Amygdala (tissue), 56 donors: ENCODE measurements at regions not wholly inside any gene's neighbourhood (a gene's known extent, or its start where the extent isn't known, plus 50 kb on each side); places are given as distances from the start of the nearest gene placed in this dataset.

Experiments used
- DNase-seq, 56 donors: peaks; one replicate each; lab custom pipeline; 2025; lab: John Stamatoyannopoulos, UW

DNA sequence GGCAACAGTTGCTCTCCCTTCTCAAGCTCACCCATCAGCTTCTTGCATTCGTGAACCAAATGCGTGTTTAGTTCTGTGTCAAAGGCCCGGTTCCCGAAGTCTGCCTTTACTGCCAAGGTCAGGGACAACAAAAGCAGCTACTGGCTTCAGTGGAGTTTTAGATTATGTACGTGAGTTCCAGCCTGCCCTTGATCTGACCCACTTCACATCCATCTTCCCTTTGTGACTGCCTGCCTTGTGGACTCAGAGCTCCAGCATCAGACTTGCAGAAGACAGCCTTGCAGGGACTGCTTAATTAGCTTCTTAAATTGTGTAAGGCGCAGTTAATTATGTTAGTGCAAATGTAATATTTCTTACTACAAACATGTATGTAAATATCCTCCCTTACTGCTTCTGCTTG is 774.7 kb upstream of the EDIL3 start:
- DNase-seq = no peak

DNA sequence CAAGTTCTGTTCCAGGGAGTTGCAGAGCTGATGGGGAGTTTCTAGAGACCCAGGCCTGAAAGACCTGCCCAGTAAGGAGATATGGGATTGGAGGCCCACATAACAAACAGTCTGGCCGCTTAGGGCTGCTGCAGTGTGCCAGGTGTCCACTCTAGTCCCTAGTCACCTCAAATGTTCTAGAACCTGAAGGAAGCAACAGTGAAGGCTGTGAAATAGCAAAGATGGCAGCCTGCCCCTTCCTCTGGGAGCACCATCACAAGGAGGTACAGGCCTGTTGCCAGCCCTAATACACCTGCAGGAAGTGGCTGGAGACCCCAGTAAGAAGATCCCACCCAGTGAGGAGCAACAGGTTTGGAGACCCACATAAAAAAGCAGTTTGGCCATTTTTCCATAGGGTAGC is 783.8 kb upstream of the EDIL3 start:
- DNase-seq = no peak

DNA sequence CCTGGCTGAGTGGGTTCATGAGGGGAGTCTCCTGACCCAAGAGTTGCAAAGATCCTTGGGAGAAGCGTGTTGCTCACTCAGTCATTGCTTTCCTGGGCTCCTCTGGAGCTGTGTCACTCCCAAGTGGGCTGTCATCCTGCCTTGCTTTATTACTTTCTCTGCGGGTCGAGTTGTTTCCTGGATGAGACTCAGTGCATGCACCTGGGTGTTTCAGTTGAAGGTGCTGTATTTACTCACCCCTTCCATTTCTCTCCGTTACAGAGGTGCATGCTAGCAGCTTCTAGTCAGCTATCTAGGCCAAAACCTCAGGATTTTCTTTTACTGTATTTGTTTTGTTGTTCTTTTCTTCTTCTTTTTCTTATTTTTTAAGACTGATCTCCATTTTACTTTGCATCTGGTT is 785.5 kb upstream of the EDIL3 start:
- no peak for DNase-seq

DNA sequence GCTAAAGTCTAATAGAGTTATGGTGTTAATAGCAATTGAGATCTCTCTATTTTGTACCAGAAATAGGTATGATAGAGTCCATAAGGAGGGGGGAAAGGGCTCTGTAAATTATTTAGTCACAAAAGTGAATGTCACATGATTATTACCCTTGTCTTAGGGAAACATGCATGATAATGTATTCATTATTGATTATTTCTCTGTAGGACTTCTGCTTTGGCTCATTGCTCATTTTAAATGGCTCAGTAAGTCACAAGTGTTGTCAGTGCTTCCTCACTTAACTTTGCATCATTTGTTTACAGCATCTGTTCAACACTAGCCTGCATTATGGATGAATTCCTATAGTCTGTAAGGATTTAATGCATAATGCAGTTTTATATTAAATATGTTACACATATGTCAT is 788.8 kb upstream of the EDIL3 start:
- DNase-seq = no peak

DNA sequence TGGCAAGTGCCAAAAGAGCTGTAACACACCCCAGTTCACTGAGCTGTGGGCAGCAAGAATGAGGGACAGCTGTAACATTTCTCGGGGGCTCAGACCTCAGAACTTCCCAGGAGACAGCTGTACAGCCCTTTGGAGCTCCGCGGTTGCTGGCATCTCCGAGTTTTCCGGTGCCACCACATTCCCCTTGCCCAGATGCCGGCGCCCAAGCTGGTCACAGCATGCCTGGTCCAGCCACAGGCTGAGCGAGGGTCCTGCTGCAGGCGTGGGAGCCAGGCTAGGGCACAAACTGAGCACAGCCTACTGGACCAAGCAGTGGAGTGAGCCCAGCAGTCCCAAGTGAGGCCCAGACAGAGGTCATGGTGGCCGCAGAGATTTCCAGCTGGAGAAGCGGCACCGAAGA is 797.7 kb upstream of the EDIL3 start:
- DNase-seq = no peak

DNA sequence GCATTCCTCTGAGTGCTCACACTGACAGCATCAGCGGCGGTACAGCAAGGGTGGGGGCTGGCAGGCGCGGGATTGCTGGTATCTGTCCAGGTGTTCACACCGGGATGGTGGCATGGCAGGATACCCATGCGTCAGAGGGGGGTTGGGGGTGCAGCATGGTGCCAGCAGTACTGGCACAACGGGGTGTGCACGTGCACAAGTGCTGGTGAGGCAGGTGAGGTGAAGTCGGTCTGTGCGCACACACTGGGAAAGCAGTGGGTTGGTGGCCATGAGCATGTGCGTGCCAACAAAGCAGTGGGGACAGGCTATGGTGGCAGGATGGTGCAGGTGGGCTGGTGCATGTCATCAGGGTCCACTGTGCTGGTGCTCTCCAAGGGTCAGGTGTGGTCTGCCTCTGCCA is 819.6 kb upstream of the EDIL3 start:
- no peak for DNase-seq

DNA sequence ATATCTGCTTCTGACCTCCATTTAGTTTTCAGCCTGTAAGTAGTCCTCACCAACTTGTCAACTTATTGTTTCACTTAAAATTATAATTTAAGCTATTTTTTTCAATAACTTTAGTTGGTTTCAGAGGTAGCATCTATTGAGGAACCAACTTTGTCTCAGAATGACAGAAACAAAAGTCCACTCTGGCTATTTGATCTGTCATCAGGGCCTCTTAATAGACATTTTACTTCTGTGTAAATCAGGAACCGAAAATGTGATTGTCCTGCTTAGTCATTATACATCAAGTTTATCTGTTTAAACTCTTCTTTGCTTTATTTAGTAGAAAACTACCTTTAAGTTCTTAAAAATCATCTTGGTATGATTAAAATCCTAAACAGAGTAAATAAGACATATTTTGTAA is 820.8 kb upstream of the EDIL3 start:
- DNase-seq = no peak

DNA sequence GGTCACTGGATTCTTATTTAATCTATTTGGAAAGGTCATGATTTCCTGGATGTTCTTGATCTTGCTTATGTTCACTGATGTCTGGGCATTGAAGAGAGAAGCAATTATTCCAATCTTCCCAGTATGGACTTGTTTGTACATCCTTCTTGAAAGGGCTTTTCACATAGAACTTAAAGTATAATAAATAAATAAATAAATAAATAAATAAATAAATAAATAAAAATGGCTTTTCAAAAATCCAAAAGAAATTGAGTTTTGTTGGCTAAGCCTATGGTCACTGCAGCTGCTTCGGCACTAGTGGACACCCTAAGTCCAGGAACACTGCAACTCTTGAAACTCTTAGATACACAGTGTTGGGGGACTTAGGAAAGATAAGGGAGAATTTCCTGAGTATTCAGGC is 840.7 kb upstream of the EDIL3 start:
- no peak for DNase-seq

DNA sequence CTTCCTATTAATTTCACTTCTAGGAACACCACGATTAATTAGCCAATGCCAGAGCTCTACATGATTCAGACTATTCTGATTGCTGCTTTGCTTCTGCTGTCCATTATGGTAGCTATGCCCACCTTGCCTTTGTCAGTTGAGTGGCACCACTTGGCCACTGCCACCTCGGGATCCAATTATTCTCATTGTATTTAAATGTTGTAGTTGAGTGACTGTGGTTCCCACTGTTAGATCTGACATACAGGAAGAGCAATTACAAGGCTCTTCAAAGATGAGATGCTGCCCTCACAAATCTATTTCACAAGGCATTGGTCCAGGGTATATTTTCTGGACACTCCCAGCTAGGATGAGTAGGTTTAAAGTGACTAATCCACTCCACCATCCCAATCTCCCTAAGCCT is 864.5 kb upstream of the EDIL3 start:
- no peak for DNase-seq

DNA sequence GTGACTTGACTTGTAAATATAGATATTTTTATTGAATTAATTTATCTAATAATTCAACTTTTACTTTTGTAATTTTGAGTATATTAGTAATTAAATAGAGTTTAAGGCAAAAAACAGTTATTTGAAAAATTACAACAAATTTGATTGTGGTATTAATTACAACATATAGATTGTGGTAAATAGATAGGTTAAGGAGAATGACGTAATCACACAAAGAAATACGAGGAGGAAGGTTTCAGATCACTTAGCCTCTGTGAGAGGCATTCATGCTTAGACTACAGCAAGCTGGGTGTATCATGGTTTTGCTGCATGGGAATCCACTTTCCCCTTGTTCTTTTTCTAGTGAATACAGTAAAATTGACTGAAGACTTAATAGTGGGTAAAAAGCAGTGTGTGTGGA is 878.4 kb upstream of the EDIL3 start:
- no peak for DNase-seq

DNA sequence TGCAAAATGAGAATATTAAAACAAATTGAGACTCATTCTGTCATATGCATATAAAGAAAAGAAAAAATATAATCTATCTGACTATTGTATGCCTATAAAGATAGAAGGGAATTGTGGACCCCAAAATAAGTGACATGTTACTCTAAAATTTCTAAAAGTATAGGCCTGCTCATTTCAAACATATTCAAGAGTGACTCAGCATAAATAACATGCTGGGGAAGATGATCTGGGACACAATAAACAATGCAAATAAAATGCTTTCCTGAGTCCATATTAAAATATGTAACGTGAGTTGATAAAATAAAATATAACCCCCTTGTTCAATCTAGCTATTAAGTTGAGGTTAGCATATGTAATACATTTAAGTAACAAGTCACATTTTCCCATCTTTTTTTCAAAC is 882.0 kb upstream of the EDIL3 start:
- DNase-seq = no peak

DNA sequence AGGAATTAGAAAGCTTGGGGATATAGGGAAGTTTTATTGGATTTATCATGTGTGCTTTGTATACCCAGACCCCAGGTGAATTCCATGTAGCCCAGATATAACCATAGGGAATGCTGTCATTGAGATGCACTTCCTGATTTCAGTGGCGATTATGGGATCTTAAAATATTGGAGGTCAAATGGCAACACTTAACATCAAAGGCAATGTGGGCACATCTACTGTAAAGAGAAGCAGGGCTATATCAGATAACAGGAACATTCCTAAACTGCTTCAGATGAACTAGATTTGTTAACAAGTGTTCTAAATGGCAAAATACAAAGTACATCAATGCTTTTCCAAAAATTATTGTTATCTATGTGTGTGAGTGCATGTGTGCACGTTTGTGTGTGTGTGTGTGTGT is 883.5 kb upstream of the EDIL3 start:
- no peak for DNase-seq

DNA sequence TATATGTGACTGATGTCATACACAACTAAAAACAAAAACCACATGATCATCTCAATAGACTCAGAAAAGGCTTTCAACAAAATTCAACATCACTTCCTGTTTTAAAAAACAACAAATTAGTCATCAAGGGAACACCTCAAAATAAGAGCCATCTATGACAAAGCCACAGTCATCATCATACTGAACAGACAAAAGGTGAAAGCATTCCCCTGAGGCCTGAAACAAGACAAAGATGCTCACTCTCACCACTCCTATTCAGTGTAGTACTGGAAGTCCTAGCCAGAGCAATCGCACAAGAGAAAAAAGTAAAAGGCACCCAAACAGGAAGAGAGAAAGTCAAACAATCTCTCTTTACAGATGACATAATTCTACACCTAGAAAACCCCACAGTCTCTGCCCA is 893.5 kb upstream of the EDIL3 start:
- no peak for DNase-seq

DNA sequence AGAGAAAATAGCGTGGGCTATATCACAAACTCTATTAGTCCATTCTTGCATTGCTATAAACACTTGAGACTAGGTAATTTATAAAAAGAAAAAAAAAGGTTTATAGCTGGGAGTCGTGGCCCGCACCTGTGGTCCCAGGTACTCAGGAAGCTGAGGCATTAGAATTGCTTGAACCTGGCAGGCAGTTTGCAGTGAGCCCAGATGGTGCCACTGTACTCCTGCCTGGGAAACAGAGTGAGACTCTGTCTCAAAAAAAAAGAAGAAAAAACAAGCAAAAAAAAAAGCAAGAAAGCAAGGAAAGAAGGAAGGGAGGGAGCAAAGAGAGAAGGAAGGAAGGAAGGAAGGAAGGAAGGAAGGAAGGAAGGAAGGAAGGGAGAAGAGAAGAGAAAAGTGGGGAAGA is 904.2 kb upstream of the EDIL3 start:
- DNase-seq = no peak

DNA sequence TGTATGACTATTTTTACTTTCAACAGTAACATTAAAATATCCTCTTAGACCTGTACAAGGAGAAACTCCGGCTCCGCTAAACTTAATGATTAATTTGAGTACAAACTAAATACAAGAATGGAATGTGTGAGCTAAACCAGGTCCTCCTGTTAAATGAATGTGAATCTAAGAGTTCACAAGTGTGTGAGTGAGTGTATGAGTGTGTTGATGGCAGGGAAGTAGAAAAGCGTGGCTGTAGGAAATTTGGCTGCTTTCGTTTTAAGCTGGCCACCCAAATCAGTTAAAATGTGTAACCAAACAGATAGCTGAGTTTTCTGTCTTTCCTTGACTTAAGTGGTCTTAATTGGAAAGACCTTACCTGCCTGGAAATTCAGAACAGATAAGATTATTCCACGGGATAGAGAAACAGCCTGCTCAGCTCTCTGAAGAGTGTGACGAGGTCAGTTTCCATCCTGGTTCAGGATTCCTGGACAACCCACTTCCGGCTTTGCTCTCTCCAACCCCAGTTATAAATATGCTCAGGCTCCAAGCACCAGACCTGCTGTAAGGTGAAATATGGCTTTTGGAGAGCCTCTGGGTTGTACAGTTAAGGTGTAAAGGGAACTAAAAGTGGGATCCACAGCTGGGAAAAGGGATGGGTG is 908.6 kb upstream of the EDIL3 start:
- DNase-seq = no peak

DNA sequence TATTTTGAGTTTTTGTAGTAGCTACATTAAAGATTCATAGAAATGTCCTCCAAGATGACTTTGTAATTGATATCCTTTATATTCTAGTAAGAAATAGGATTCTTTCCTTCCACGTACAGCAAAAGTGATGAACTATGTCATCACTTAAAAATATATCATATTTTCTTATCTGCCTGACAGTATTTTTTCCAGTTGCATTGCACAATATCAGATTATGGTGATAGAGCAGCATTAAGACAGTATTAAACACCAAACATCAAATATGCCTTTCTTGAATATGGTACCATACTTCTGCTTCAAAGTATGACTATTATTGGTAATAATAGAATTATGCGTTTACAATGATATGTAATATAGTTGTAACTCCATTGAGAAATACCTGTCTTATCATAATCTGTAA is 919.8 kb upstream of the EDIL3 start:
- no peak for DNase-seq

DNA sequence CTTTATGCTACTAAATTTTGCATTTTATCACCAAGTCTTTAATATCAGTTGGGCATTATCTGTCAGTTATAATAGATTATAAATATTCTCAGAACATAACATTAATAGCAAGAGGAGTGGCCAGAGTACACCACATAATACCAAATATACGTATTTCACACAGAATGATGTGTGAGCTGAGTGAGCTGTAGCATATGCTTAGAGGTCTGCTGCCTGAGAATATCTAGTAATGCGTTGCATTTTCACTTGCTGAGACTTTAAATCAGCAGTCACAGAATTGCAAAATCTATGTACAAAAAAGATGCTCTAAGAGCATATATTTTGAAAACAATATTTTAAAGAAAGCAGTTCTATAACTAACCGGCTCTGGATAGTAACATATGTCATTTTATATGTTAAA is 921.1 kb upstream of the EDIL3 start:
- DNase-seq = no peak

DNA sequence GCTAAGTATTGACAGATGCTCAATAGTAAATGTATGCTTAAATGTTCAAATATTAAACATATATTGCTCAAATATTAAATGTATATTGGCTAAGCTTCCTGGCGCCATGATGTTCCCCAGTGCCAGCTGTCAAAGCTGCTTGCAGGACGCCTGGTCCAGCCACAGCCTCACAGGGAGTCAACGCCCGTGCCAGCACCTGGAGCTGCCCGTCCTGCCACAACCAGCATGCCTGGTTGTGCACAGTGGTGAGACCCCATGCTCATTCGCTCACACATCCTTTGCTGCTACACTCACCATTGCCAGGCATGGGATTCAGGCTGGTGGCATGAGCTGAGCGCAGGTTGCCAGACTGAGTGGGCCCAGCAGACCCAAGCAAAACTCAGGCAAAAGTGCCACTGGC is 926.9 kb upstream of the EDIL3 start:
- no peak for DNase-seq

DNA sequence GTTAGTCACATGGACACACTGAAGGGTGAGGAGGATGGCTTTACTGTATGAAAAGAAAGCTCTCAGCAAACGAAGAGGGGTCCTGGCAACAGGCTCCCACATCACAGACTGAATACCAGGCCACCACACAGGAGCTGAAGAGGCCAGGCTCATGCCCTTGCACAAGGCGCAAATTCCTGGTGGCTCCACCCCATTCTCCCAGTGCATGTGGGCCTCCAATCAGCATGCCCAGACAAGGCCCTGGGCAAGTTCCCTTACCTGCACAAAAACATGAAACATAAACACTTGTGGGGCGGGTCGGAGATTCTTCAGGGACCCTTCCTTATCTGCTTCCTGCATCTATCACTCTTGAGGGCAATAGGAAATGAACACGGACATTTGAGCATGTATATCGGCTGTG is 935.8 kb upstream of the EDIL3 start:
- no peak for DNase-seq

DNA sequence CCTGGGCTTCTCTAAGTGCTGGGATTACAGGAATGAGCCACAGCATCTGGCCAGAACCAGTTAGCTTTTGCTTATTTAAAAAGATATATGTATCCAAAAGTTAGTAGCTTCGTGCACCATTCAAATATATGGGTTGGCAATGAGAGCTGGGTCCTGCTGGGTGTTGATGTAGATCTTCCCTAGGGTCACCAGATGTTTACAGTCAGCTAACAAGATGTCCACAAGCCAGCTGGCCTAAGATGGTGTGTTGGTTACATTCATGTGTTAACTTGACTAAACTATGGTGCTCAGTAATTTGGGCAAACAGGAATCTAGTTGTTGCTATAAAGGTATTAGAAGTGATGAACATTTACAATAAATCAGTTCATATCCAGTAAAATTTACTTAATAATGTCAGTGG is 948.6 kb upstream of the EDIL3 start:
- no peak for DNase-seq

DNA sequence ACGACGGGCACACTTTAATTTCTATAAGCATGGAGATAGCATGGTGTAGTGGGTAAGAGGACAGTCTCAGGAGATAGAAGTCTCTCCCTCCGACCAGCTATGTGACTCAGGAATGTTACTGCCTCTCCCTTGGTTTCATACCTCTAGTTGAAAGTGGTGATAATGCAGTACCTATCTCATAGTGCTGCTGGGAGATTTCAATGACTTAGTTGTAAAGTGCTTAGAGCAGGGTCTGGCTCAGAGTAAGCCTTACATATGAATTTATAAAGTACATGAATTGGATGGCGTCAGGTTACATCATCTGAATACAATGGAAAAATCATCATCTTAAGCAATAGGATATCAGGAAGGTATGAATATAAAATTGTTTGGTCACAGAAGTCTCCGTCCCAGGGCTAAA is 952.8 kb upstream of the EDIL3 start:
- no peak for DNase-seq

DNA sequence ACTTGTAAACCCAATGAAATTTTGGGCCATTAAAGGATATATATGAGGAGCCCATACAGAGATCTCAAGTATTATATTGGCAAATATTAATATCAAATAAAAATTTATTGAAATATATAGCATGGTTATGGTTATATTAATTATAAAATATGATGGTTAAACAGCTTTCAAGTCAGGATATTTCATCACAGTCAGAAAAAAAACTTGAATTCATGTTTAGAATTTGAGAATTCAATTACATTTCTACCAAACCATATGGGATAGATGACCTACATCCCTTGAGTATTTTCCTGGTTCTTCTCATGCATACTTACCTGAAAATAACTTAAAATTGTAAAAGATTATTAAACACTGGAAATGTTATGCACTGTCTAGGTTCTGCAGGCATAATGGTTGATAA is 956.1 kb upstream of the EDIL3 start:
- no peak for DNase-seq

DNA sequence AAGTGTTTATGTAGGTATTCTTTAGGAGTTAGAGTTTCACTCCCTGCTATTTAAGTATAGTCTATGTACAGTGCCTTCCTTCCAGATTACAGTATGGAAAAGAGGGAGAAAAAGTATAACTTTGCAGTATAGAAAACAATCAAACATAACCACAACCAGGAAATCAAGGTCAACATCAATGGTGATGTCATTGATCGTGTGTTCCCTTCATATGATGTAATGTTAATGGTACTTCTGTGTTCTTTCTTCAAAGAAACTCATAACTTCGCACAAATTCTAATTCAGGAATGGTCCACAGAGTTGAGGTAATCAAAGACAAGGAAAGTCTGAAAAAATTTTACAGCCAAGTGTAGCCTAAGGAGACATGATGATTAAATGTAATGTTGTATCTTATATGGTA is 961.1 kb upstream of the EDIL3 start:
- no peak for DNase-seq

DNA sequence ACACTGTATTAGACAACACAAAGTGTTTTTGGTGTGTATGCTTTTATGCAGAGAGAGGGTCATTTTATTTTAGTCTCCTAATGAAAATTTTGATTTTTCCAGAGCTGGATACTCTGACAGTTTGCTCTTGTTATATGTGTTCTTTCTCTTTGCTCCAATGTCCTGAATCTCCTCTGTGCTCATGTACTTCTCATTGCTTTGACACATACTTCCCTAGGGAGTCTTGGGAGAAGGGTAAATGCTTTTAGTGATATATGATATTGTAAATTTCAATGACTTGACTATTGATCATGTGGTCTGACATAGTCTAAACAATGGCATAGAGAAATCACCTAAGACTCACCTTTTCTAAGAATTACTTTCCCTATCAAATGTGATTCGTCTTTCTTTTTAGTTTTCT is 972.6 kb upstream of the EDIL3 start:
- no peak for DNase-seq
